Activated T-cell treated with anti-CD3 and anti-CD28 coated beads for 48 hours (primary cell): ENCODE measurements at regions not wholly inside any gene's neighbourhood (a gene's known extent, or its start where the extent isn't known, plus 50 kb on each side); places are given as distances from the start of the nearest gene placed in this dataset.

Source experiments
- DNase-seq: peaks from one replicate; pipeline ENCODE4 v3.0.0-alpha.2; 2020; ENCODE audit warnings: low read depth

DNA sequence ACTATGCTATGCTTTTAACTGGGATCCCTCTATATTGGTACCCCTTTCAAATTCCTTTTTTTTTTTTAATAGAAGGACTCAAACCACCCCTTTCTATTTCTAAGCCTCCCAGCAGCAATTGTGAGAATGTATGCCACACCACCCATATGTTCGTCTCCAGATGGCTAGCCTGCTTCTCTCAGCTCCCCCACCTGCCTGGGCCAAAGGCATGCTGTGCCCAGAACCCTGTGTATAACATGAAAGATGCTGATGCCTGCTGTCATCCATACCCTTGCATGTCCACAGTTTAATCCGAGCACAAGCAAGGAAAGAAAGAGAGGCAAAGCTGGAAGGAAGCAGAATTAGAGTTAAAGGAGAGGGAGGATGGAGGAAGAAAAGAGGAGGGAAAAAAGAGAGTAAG, 159.5 kb upstream of the CNTN6 start:
- no peak for DNase-seq

GRCh38 chr3:944786-945185, 148.0 kb upstream of the CNTN6 start:
- DNase-seq = no peak

GRCh38 chr3:945738-946137, 147.1 kb upstream of the CNTN6 start:
- no peak for DNase-seq

DNA sequence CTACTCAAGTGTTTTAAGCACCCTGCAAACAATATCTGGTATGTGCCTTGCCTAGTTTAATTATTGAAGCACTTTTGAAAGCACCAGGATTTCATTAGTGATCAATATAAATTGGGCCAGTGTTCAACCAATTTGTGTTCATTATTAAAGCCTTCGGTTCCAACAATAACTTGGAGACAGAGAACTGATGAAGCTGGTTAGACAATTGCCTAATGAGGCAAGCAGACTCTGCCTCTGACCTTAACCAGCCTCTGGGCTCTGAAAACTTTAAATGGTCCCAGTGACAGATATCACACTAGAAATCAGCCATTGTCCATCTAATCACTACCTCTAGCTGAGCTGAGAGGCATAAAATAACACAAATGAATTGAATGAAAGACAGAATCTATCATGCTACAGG, 139.9 kb upstream of the CNTN6 start:
- DNase-seq = no peak

DNA sequence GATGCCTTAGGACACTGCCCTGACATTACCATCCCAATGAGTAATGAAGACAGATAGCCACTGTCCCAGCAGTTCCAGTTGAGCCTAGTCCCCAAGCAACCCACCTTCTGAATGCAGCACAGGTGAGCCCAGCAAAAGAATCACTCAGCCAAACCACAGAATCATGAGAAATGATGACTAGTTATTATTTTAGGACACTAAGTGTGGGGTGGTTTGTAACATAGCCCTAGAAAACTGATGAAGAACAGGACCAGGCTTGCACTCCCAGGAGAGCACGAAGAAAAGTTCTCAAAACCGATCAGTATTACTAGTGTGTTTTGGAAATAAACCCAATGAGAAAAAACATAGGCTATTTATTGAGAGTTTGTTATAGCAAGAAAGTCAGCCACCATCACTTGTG, 129.6 kb upstream of the CNTN6 start:
- no peak for DNase-seq

DNA sequence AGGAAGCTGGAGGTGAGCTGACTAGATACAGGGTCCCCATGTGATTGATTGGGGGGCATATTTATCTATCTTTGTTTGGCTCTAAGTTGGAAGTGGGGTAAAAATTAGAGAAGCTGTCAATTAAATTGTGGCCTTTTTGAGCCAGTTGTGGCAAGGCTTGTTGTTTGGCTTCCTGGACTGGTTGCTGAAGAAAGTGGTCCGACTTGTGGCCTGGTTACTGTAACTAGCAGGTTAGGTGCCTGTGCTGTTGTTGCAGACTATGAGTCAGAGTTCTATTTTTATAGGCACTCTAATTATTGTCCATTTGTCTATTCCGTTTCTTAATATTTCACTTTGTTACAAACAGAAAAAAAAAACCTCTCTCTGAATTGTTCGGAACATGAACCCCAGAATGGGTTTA, 129.1 kb upstream of the CNTN6 start:
- DNase-seq = no peak

- DNase-seq = no peak
Measured at GRCh38 chr3:965826-966225, 127.0 kb upstream of the CNTN6 start.

- DNase-seq = no peak
Measured at GRCh38 chr3:966341-966740, 126.5 kb upstream of the CNTN6 start.

DNA sequence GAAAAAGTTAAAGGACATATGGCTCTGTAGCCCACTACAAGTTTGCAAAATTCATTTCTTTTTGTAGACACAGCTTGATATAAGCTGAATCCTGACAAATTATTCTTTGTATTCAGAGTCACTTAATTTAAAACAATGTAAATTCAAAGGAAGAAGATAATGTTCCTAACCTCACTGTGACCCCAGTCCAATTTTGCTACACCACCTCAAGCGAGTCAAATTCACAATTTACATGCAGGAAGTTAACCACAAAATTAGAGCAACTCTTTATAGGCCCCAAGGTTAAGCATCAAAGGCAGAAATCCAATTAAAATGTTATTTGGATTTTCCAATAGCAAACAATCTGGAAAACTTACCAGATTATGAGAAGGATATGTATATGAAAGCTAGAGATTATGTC, 119.5 kb upstream of the CNTN6 start:
- no peak for DNase-seq

- DNase-seq = no peak
Measured at GRCh38 chr3:976006-976405, 116.8 kb upstream of the CNTN6 start.

DNA sequence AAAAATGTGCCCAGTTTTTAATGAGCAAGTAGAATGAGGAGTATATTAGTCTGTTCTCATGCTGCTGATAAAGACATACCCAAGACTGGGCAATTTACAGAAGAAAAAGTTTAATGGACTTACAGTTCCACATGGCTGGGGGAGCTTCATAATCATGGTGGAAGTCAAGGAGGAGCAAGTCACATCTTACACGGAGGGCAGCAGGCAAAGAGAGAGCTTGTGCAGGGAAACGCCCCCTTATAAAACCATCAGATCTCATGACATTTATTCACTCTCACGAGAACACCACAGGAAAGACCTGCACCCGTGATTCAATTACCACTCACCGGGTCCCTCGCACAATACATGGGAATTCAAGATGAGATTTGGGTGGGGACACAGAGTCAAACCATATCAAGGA, 111.7 kb upstream of the CNTN6 start:
- DNase-seq = no peak

DNA sequence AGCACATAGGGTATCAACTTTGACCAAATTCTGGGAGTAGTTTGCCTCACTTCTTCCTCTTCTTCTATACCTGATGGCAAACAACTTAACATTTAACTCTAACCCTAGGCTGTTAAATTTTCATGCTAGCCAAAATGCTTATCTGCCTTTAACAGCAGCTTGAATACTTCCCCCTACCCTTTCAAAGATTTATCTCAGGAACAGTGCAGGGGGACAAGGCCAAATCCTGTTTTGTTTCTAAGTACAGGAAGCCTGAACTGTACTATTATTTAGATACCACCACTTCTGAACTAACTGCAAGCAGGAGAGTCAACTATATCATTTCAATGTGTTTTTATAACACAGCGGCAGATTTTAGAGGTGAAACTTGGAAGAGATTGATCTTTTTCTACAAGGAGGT, 104.0 kb upstream of the CNTN6 start:
- no peak for DNase-seq

DNA sequence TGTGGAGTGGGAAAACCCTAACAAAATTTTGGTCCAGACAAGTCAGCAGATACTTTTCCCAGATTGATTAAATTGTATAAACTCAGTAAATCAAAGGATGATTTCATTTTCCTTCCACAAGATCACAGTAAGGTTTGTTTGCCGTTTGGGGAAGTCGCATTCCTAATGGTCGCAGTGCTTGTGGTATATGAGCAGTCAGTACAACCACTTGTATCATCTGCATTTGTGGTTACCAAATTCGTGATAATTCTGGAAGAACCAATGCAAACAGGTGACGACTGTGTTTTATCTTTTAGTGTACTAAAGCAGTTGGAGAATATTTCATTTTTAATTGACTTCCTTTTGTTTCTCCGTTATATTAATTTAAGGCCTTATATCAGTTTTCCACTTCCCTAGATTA, 100.0 kb upstream of the CNTN6 start:
- no peak for DNase-seq

- DNase-seq = no peak
Measured at GRCh38 chr3:1002010-1002409, 90.8 kb upstream of the CNTN6 start.

- no peak for DNase-seq
Measured at GRCh38 chr3:1007866-1008265, 85.0 kb upstream of the CNTN6 start.

DNA sequence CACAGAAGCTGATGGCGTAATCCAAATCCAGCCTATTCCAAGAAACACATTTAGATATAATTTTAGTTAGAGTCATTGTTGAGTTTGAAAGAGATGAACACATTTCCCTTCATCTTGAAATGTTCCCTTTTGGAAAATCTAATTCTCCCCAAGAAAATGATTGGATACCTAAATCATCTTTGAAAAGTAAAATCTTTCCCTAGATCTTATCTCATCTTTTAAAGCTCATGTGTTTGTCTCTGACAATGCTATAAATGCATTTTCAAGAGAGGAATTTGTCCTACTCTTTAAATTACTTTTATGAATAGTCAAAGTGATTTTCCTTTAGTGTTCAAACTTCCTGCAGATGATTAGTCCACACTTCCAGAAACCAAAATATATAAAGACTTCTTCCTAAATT, 82.6 kb upstream of the CNTN6 start:
- no peak for DNase-seq

DNA sequence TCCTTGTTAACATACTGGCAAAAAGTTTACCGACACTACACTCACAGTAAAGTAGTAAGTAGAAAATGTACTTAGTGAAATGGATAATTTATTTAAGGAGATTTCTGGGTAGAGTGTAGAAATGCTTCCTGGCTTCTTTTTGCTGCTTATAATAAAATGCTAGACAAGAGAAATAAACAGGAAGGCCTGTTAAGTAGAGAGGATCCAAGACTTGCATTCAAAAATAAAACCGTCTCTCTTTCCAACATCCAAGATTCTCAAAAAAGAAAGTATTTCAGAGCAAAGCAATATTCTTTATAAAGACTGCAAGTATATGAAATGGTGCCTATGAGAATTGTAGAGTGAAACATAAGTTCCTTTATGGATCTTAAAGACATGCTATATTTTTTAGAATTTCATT, 77.0 kb upstream of the CNTN6 start:
- DNase-seq = no peak

- no peak for DNase-seq
Measured at GRCh38 chr3:1017870-1018269, 75.0 kb upstream of the CNTN6 start.

DNA sequence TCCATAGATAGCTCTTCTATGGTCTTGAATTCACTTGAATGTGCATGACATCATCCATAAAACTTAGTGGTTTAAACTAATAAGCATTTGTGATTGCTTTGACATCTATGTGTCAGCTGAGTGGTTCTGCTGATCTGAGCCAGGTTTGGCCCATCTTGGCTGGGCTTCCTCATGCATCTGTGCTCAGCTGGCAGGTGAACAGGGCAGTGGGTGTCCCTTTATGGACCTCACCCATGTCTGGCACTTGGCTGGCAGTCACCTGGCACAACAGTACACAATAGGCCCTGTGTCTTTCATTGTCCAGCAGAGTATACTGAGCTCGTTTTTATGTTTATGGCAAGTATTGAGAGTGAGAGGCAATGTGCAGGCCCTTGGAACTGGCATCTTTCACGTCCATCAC, 73.7 kb upstream of the CNTN6 start:
- no peak for DNase-seq

DNA sequence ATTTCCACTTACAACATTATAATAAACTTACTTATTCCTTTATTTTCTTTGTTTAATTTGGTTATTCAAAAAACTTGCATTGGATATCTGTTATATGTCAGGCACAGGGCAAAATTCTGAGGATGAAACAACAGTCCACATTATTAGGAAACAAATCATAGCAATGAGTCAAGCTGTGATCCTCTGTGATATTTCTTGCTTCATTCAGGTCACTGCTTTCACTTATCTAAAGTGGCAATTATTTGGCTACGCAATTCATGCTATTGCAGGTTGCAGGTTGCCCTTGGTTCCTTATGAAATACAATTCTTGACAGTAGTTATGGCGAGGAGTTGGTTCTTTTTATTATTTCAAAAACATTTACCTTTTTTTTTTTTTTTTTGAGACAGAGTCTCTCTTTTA, 66.4 kb upstream of the CNTN6 start:
- no peak for DNase-seq

GRCh38 chr3:1036207-1036826, 56.5 kb upstream of the CNTN6 start:
- no peak for DNase-seq

DNA sequence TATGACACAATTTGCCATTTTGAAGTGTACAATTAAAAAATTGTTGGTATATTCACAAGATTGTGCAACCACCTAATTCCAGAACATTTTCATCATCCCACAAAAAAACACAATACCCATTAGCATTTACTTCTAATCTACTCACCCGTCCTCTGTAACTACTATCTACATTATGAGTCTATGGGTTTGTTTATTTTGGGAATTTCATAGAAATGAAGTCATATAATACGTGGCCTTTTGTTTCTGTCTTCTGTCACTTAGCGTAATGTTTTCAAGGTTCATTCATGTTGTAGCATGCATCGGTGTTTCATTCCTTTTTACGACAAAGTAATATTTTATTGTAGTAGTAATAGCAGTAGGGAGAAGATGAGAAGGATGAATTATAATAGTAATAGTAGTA, 55.2 kb upstream of the CNTN6 start:
- DNase-seq = no peak
